ENCODE measurements at regions not wholly inside any gene's neighbourhood (a gene's known extent, or its start where the extent isn't known, plus 50 kb on each side); places are given as distances from the start of the nearest gene placed in this dataset.

DNA sequence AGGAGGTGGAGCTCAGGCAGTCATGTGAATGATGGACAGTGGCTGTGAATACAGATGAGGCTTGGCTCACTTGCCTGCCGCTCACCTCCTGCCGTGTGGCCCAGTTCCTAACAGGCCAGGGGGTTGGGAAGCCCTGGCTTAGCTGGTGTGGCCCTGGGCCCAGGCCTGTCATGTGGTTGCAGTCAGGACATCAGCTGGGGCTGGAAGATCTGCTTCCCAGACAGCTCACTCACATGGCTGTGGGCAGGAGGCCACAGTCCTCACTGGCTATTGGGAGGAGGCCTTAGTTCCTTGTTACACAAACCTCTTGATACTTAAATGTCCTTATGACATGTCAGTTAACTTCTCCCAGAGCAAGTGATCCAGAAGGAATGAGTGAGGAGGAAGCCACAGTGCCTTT, 138.8 kb upstream of the CSF3R start:
- ChIA-PET CTCF (no interaction called here), POLR2A (no interaction called here)
- H3K27ac Mint-ChIP-seq: no peak overlapping the region
- WGBS (ENCODE audit: insufficient coverage): 92% methylated on average over 2 of the region's 2 CpGs
- DNase-seq (no peak), ATAC-seq (ENCODE audit: low read depth) (no peak)
- Histone ChIP-seq H3K4me3 (ENCODE audit: control extremely low read depth in 1 of 5, extremely low read depth in 1 of 5, insufficient read depth in 1 of 5, low read depth in 2 of 5, low read length in 4 of 5) (no peak overlapping the region), H3K36me3 (replicated peaks in 1 of 2; ENCODE audit: control extremely low read depth in 1 of 2, control insufficient read depth in 1 of 2, extremely low read depth in 1 of 2, insufficient read depth in 2 of 2, low read length in 1 of 2) (no peaks in the 10 kb centered on the region), H3K27ac (ENCODE audit: low read length in 2 of 2) (no peak overlapping the region), H2AFZ (ENCODE audit: insufficient read depth, low read depth, low read length, poor library complexity, severe bottlenecking) (no peak overlapping the region), H3K9me3 (ENCODE audit: control extremely low read depth in 1 of 3, control insufficient read depth in 2 of 3, insufficient read depth in 1 of 3, low read length in 2 of 3) (peaks cover 0 to 3% (median 0%) of the 10 kb centered on the region in 3 donors), H3K9ac (ENCODE audit: low read length) (no peak overlapping the region), H3K4me2 (replicated peaks; ENCODE audit: low read depth, low read length, poor library complexity, severe bottlenecking) (no peak overlapping the region), H3K79me2 (ENCODE audit: control insufficient read depth, insufficient read depth, low read length) (no peaks in the 10 kb centered on the region), H3K4me1 (ENCODE audit: control insufficient read depth in 2 of 2, insufficient read depth in 2 of 2, low read length in 2 of 2) (no peaks in the 10 kb centered on the region), H3K27me3 (replicated peaks in 1 of 4; ENCODE audit: control extremely low read depth in 1 of 4, control insufficient read depth in 3 of 4, insufficient read depth in 4 of 4, low read length in 3 of 4) (no peaks in the 10 kb centered on the region), H4K20me1 (ENCODE audit: control insufficient read depth, insufficient read depth, low read length, poor library complexity, severe bottlenecking) (no peaks in the 10 kb centered on the region)
- H3K4me3 Mint-ChIP-seq: no peak overlapping the region
- H3K9me3 Mint-ChIP-seq (ENCODE audit: insufficient read depth): no peaks in the 10 kb centered on the region
- TF ChIP-seq EZH2 (IDR thresholded peaks at IDR 0.05; ENCODE audit: borderline replicate concordance, insufficient read depth, low read depth, low read length, poor library complexity, severe bottlenecking): no peak
- TF ChIP-seq, protein P1, sequence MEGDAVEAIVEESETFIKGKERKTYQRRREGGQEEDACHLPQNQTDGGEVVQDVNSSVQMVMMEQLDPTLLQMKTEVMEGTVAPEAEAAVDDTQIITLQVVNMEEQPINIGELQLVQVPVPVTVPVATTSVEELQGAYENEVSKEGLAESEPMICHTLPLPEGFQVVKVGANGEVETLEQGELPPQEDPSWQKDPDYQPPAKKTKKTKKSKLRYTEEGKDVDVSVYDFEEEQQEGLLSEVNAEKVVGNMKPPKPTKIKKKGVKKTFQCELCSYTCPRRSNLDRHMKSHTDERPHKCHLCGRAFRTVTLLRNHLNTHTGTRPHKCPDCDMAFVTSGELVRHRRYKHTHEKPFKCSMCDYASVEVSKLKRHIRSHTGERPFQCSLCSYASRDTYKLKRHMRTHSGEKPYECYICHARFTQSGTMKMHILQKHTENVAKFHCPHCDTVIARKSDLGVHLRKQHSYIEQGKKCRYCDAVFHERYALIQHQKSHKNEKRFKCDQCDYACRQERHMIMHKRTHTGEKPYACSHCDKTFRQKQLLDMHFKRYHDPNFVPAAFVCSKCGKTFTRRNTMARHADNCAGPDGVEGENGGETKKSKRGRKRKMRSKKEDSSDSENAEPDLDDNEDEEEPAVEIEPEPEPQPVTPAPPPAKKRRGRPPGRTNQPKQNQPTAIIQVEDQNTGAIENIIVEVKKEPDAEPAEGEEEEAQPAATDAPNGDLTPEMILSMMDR (IDR thresholded peaks at IDR 0.05): no peak
- H3K4me1 Mint-ChIP-seq: no peaks in the 10 kb centered on the region
- intact Hi-C loops (cut with micrococcal nuclease): no loop called here
- peaks cover 13% of the 10 kb centered on the region for H3K27me3 Mint-ChIP-seq

DNA sequence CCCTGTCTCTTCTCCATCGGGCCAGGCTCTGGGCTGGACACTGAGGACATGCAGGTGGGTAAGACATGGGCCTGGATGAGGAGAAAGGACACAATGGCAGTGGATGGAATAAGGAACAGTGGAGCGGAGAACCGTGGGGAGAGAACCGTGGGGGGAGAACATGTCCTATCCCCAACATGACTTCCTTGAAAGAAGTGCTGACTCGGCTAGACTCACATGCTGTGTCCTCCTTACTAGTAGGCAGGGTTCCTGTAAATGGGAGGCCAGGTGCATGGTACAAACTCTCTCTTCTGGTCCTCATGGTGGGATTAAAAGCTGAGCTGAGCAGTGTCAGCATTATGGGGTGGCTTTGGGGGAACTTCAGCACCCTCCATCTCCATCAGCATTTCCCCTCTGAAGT, 137.4 kb upstream of the CSF3R start:
- Histone ChIP-seq H3K9me3 (ENCODE audit: control extremely low read depth in 1 of 3, control insufficient read depth in 2 of 3, insufficient read depth in 1 of 3, low read length in 2 of 3) (peaks cover 0 to 3% (median 0%) of the 10 kb centered on the region in 3 donors), H4K20me1 (ENCODE audit: control insufficient read depth, insufficient read depth, low read length, poor library complexity, severe bottlenecking) (no peaks in the 10 kb centered on the region), H3K4me2 (replicated peaks; ENCODE audit: low read depth, low read length, poor library complexity, severe bottlenecking) (no peak overlapping the region), H3K27ac (ENCODE audit: low read length in 2 of 2) (no peak overlapping the region), H2AFZ (ENCODE audit: insufficient read depth, low read depth, low read length, poor library complexity, severe bottlenecking) (no peak overlapping the region), H3K4me3 (ENCODE audit: control extremely low read depth in 1 of 5, extremely low read depth in 1 of 5, insufficient read depth in 1 of 5, low read depth in 2 of 5, low read length in 4 of 5) (no peak overlapping the region), H3K9ac (ENCODE audit: low read length) (no peak overlapping the region), H3K27me3 (replicated peaks in 1 of 4; ENCODE audit: control extremely low read depth in 1 of 4, control insufficient read depth in 3 of 4, insufficient read depth in 4 of 4, low read length in 3 of 4) (no peaks in the 10 kb centered on the region), H3K79me2 (ENCODE audit: control insufficient read depth, insufficient read depth, low read length) (no peaks in the 10 kb centered on the region), H3K36me3 (replicated peaks in 1 of 2; ENCODE audit: control extremely low read depth in 1 of 2, control insufficient read depth in 1 of 2, extremely low read depth in 1 of 2, insufficient read depth in 2 of 2, low read length in 1 of 2) (no peaks in the 10 kb centered on the region), H3K4me1 (ENCODE audit: control insufficient read depth in 2 of 2, insufficient read depth in 2 of 2, low read length in 2 of 2) (no peaks in the 10 kb centered on the region)
- POLR2A ChIA-PET: no interaction called here
- WGBS (ENCODE audit: insufficient coverage): 92% methylated on average over 2 of the region's 5 CpGs
- H3K27me3 Mint-ChIP-seq: peaks cover 8% of the 10 kb centered on the region
- no peak overlapping the region for H3K27ac Mint-ChIP-seq
- H3K4me1 Mint-ChIP-seq: no peaks in the 10 kb centered on the region
- no peak for DNase-seq
- no peak for ATAC-seq (ENCODE audit: low read depth)
- TF ChIP-seq, protein P1 (IDR thresholded peaks at IDR 0.05): no peak
- no peak for TF ChIP-seq EZH2 (IDR thresholded peaks at IDR 0.05; ENCODE audit: borderline replicate concordance, insufficient read depth, low read depth, low read length, poor library complexity, severe bottlenecking)
- no peaks in the 10 kb centered on the region for H3K9me3 Mint-ChIP-seq (ENCODE audit: insufficient read depth)
- CTCF ChIA-PET: no interaction called here
- no peak overlapping the region for H3K4me3 Mint-ChIP-seq
- intact Hi-C loops (cut with micrococcal nuclease): no loop called here

Measured in B cell (primary cell).